ENCODE measurements at regions not wholly inside any gene's neighbourhood (a gene's known extent, or its start where the extent isn't known, plus 50 kb on each side); places are given as distances from the start of the nearest gene placed in this dataset.

GRCh38 chr4:120617171-120617570 is 305.4 kb downstream of the PRDM5 start:
- DNase-seq: no peak
- H3K4me1 ChIP-seq: no peaks in the 10 kb centered on the region
- no peak overlapping the region for H3K4me3 ChIP-seq (replicated peaks in 1 of 3)
- intact Hi-C loops (cut with DNase I): no loop called here
- H3K9me3 ChIP-seq: no peaks in the 10 kb centered on the region
- no peaks in the 10 kb centered on the region for H3K36me3 ChIP-seq
- TF ChIP-seq POLR2A (IDR thresholded peaks at IDR 0.05) (no peak), CTCF (IDR thresholded peaks at IDR 0.05) (no peak)
- no peak overlapping the region for H3K27ac ChIP-seq
- no peaks in the 10 kb centered on the region for H3K27me3 ChIP-seq

- H3K27me3 ChIP-seq: no peaks in the 10 kb centered on the region
- no peak for DNase-seq
- 88 to 100% methylated on average over 1 of the region's 1 CpG for WGBS, 2 donors
- no peaks in the 10 kb centered on the region for H3K36me3 ChIP-seq
- H3K4me1 ChIP-seq: no peaks in the 10 kb centered on the region
- H3K9me3 ChIP-seq: no peaks in the 10 kb centered on the region
- no peak overlapping the region for H3K27ac ChIP-seq
- intact Hi-C loops (cut with DNase I): no loop called here
- TF ChIP-seq CTCF (IDR thresholded peaks at IDR 0.05) (no peak), POLR2A (IDR thresholded peaks at IDR 0.05) (no peak)
- no peak overlapping the region for H3K4me3 ChIP-seq (replicated peaks in 1 of 3)
These were observed 306.5 kb downstream of the PRDM5 start for GRCh38 chr4:120616041-120616440.

- WGBS, 2 donors: 88 to 91% methylated on average over 1 of the region's 1 CpG
- Histone ChIP-seq H3K27me3 (no peaks in the 10 kb centered on the region), H3K36me3 (no peaks in the 10 kb centered on the region), H3K27ac (no peak overlapping the region), H3K9me3 (no peaks in the 10 kb centered on the region), H3K4me3 (replicated peaks in 1 of 3) (no peak overlapping the region), H3K4me1 (no peaks in the 10 kb centered on the region)
- intact Hi-C loops (cut with DNase I): no loop called here
- DNase-seq: no peak
- TF ChIP-seq POLR2A (IDR thresholded peaks at IDR 0.05) (no peak), CTCF (IDR thresholded peaks at IDR 0.05) (no peak)
These were observed 308.7 kb downstream of the PRDM5 start for GRCh38 chr4:120613778-120614177.

- 82 to 91% methylated on average over 1 of the region's 1 CpG for WGBS, 2 donors
- no peaks in the 10 kb centered on the region for H3K36me3 ChIP-seq
- H3K4me3 ChIP-seq (replicated peaks in 1 of 3): no peak overlapping the region
- intact Hi-C loops (cut with DNase I): no loop called here
- no peaks in the 10 kb centered on the region for H3K4me1 ChIP-seq
- H3K27ac ChIP-seq: no peak overlapping the region
- DNase-seq: no peak
- no peaks in the 10 kb centered on the region for H3K9me3 ChIP-seq
- TF ChIP-seq POLR2A (IDR thresholded peaks at IDR 0.05): no peak
- TF ChIP-seq CTCF (IDR thresholded peaks at IDR 0.05): no peak
- H3K27me3 ChIP-seq: no peaks in the 10 kb centered on the region
These were observed 311.4 kb downstream of the PRDM5 start for GRCh38 chr4:120611092-120611491.

GRCh38 chr4:120591038-120591437 is 331.5 kb downstream of the PRDM5 start:
- H3K27me3 ChIP-seq: no peaks in the 10 kb centered on the region
- TF ChIP-seq CTCF (IDR thresholded peaks at IDR 0.05) (no peak), POLR2A (IDR thresholded peaks at IDR 0.05) (no peak)
- H3K4me1 ChIP-seq: no peaks in the 10 kb centered on the region
- intact Hi-C loops (cut with DNase I): no loop called here
- 73 to 86% methylated on average over 2 of the region's 2 CpGs for WGBS, 2 donors
- no peak overlapping the region for H3K4me3 ChIP-seq (replicated peaks in 1 of 3)
- H3K9me3 ChIP-seq: no peaks in the 10 kb centered on the region
- H3K27ac ChIP-seq: no peak overlapping the region
- DNase-seq: no peak
- no peaks in the 10 kb centered on the region for H3K36me3 ChIP-seq
